Heart left ventricle (tissue), 16 donors: ENCODE measurements at regions not wholly inside any gene's neighbourhood (a gene's known extent, or its start where the extent isn't known, plus 50 kb on each side); places are given as distances from the start of the nearest gene placed in this dataset.
"Not testable (repeated sequence)": the region's sequence is repeated elsewhere in the genome, so short reads cannot be mapped to it uniquely, and the experiment has no call there.

Source experiments
- ATAC-seq, 4 donors: fragments of 200-7000 bp; cut with Tn5 transposase; one replicate each; pipeline ENCODE4 v1.9.1; 2020 to 2022; ENCODE audit warnings: moderate library complexity in 4 of 4, mild to moderate bottlenecking in 3 of 4, moderate number of reproducible peaks in 1 of 4
- DNase-seq, 5 donors: peaks; one replicate each; pipeline ENCODE4 v3.0.0-alpha.2; 2020
- H3K27ac ChIP-seq, 12 donors: fragments of 200-600 bp; sonication (generic) in 4 of 12; one replicate each; pipeline versions ENCODE4 v1.5.0 to v1.8.0; 2016 to 2022; ENCODE audit warnings: mild to moderate bottlenecking in 2 of 12
- H3K27me3 ChIP-seq, 9 donors: fragments of 200-600 bp; sonication (generic) in 2 of 9; one replicate each; pipeline versions ENCODE4 v1.5.1 to v1.8.0; 2016 to 2022; ENCODE audit warnings: mild to moderate bottlenecking in 3 of 9
- H3K36me3 ChIP-seq, 9 donors: fragments of 200-600 bp; sonication (generic) in 2 of 9; one replicate each; pipeline versions ENCODE4 v1.5.0 to v1.8.0; 2018 to 2022; ENCODE audit warnings: mild to moderate bottlenecking in 2 of 9
- H3K4me1 ChIP-seq, 12 donors: fragments of 200-600 bp; sonication (generic) in 4 of 12; one replicate each; pipeline versions ENCODE4 v1.5.0 to v1.8.0; 2016 to 2022; ENCODE audit warnings: mild to moderate bottlenecking in 3 of 12
- H3K4me3 ChIP-seq, 12 donors: fragments of 200-600 bp; sonication (generic) in 4 of 12; one replicate each; pipeline versions ENCODE4 v1.5.0 to v1.8.0; 2017 to 2022; ENCODE audit warnings: mild to moderate bottlenecking in 9 of 12, moderate library complexity in 4 of 12
- H3K9me3 ChIP-seq, 12 donors: fragments of 200-600 bp; sonication (generic) in 4 of 12; one replicate each; pipeline versions ENCODE4 v1.5.0 to v1.8.0; 2016 to 2022; ENCODE audit warnings: mild to moderate bottlenecking in 1 of 12
- POLR2A ChIP-seq, 2 donors: fragments of 450-650 bp; IDR thresholded peaks; one replicate each; pipeline ENCODE4 v1.6.1; 2017; ENCODE audit warnings: antibody characterized with exemption in 2 of 2, mild to moderate bottlenecking in 2 of 2, moderate library complexity in 2 of 2
- WGBS, 4 donors: extraction: QIAGEN DNeasy Blood & Tissue Kit in 2 of 4; methylation state at CpG; one replicate each; pipeline versions ENCODE4 v1.1.5 to v1.1.7; 2013 to 2018; 5-methylcytosine and 5-hydroxymethylcytosine counted together
- intact Hi-C, 10 donors: fragments of 100-400 bp; cut with DNase I; formaldehyde crosslinking; loops; one replicate each; pipeline versions ENCODE4 v1.11.1 to v1.14.2; 2022
- TF ChIP-seq, protein P1 (sequence below), 12 donors: fragments of 200-600 bp; sonication (generic) in 4 of 12; IDR thresholded peaks; one replicate each; pipeline versions ENCODE4 v1.5.0 to v1.8.0; 2018 to 2022; ENCODE audit warnings: antibody characterized with exemption in 12 of 12, mild to moderate bottlenecking in 5 of 12
- donor health status: ischemic (EF 13 %, LVEDD 7.1; RV severe dilation, severe dysfunction).
- donor health status: healthy with polysubstance abuse.
- donor health status: DM: no; HTN: yes; CAD: no.
- donor health status: DM: no; HTN: no; CAD: no.
- donor health status: ischemic (EF 25% LVEDD 6.9; RV normal size, moderate dysfunction).
- donor health status: ischemic (EF 25% LVEDD 5.7; RV mildly dilated, moderate dysfunction).
- donor health status: healthy.
- donor health status: DM: yes; HTN: yes; CAD: no.
- donor health status: ischemic (EF 35%, LVEDD 5.7; RV mildly dilated, moderate dysfunction).
- donor health status: nonischemic (EF 11% LVEDD 7.7; RV severe dilation, severe dysfunction).
- donor health status: DM: yes; HTN: yes; CAD: no.
- donor health status: PGD.
- donor health status: ischemic (EF 29% LVEDD 5.4; RV normal size, mild dysfunction).
- donor health status: nonischemic (EF 23%, LVEDD 6.1; RV moderate dilation, normal function).

DNA sequence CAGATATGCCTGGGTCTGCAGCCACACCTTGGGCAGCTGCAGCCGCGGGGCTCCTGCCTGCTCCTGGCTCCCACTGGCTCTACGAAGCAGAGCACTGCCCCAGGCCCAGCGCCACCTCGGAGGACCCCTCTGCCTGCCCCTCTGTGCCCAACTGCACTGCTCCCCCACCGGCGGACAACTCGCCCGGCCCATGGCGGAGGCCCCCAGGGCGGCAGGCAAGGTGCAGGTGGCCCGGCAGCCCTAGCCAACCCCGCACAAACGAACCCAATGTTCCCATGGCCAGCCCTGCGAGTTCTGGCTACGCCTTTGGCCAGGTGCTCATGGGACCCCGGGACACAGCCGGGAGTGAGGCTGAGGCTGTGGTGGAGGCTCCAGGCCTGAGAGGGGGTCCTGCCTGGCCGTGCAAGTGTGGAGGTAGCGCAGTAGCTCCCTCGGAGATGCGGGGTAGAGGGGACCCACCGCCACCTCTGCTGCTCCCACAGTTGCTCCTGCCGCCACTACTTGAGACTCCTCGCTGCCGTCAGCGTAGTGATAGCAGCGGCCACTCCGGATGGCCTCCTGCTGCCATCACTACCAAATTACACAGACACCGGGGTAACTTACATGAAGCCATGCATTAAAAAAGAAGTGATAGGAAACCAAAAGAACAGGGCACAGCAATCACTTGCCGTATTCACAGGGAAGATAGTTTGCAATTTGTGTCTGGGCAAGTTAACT, 97.3 kb upstream of the SP4 start:
- no peak for DNase-seq
- intact Hi-C loops = no loop called here
- peaks cover 0 to 7% (median 0%) of the 10 kb centered on the region in 12 donors for H3K9me3 ChIP-seq
- no peak overlapping the region for H3K27ac ChIP-seq
- H3K36me3 ChIP-seq = no peaks in the 10 kb centered on the region
- no peaks in the 10 kb centered on the region for H3K27me3 ChIP-seq
- H3K4me3 ChIP-seq = no peak overlapping the region
- H3K4me1 ChIP-seq = no peaks in the 10 kb centered on the region
- TF ChIP-seq, protein P1, sequence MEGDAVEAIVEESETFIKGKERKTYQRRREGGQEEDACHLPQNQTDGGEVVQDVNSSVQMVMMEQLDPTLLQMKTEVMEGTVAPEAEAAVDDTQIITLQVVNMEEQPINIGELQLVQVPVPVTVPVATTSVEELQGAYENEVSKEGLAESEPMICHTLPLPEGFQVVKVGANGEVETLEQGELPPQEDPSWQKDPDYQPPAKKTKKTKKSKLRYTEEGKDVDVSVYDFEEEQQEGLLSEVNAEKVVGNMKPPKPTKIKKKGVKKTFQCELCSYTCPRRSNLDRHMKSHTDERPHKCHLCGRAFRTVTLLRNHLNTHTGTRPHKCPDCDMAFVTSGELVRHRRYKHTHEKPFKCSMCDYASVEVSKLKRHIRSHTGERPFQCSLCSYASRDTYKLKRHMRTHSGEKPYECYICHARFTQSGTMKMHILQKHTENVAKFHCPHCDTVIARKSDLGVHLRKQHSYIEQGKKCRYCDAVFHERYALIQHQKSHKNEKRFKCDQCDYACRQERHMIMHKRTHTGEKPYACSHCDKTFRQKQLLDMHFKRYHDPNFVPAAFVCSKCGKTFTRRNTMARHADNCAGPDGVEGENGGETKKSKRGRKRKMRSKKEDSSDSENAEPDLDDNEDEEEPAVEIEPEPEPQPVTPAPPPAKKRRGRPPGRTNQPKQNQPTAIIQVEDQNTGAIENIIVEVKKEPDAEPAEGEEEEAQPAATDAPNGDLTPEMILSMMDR (IDR thresholded peaks at IDR 0.05) = no peak
- TF ChIP-seq POLR2A (IDR thresholded peaks at IDR 0.05) = no peak
- ATAC-seq = peak in 1 of 4 donors; percentile 18
- 88 to 94% (median 90%) methylated on average over 13 to 31 of the region's 31 CpGs for WGBS, 4 donors

DNA sequence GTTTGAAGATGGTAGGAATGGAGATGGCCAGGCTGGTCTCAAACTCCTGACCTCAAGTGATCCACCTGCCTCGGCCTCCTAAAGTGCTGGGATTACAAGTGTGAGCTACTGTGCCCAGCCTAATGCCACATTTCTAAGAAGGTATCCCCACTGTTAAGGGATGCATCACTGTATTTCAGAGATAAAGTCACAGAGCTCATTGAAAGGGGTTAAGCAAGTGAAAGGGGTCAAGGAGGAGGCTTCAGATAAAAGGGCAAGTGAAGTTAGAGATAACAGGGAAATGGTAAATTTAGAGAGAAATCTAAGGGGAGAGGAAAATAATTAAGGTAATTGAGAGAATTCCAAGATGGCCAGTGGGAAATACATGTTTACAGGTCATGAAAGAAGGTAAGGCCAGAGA, 93.0 kb upstream of the SP4 start:
- Histone ChIP-seq H3K9me3 (no peaks in the 10 kb centered on the region), H3K4me3 (no peak overlapping the region), H3K27ac (no peak overlapping the region), H3K27me3 (no peaks in the 10 kb centered on the region), H3K4me1 (no peaks in the 10 kb centered on the region), H3K36me3 (no peaks in the 10 kb centered on the region)
- DNase-seq (no peak), ATAC-seq (no peak)
- no peak for TF ChIP-seq POLR2A (IDR thresholded peaks at IDR 0.05)
- TF ChIP-seq, protein P1 (IDR thresholded peaks at IDR 0.05) = no peak
- 67 to 83% (median 72%) methylated on average over 1 of the region's 1 CpG for WGBS, 4 donors
- intact Hi-C loops = no loop called here

DNA sequence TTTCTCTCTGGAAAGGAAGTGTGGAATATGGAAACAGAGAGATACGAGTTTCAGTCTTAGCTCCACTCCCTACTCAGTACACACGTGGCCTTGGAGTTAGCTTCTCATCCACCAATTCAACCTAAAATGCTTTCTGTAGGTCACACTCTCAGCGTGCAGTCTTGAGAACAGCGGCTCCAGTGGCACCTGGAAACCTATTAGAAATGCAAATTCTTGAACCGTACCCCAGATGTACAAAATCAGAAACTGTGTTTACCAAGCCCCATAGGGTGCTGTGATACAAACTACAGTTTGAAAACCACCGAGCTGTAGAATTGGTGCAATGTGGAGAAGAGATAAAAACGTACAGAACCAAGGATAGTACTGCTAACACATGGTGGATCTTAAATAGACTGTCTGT, 91.1 kb upstream of the SP4 start:
- H3K4me1 ChIP-seq = no peaks in the 10 kb centered on the region
- no peaks in the 10 kb centered on the region for H3K36me3 ChIP-seq
- peaks cover 0 to 5% (median 0%) of the 10 kb centered on the region in 12 donors for H3K9me3 ChIP-seq
- DNase-seq (no peak), ATAC-seq (no peak)
- H3K4me3 ChIP-seq = no peak overlapping the region
- intact Hi-C loops = no loop called here
- TF ChIP-seq POLR2A (IDR thresholded peaks at IDR 0.05) = no peak
- TF ChIP-seq, protein P1 (IDR thresholded peaks at IDR 0.05) = no peak
- no peak overlapping the region for H3K27ac ChIP-seq
- H3K27me3 ChIP-seq = no peaks in the 10 kb centered on the region
- WGBS, 4 donors = 74 to 86% (median 82%) methylated on average over 7 of the region's 7 CpGs

DNA sequence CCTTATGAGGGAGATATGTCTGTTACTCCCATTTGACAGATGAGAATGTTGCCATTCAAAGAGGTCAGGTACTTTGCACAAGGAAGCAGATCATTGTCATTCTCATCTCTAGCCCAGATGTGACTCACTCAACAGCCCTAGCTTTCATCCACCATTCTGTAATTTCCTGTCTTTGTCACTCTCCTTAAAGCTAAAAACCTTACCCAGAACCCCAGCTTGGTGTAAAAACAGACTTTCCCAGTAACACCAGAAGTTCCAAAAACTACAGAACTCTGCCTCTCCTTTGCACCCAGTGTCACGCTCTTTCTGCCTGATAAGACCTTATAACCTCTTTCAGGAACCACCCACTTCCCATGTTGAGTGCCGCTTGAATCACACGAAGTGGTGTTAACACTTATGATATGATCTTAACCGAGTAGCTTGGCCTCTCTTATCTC, 89.1 kb upstream of the SP4 start:
- TF ChIP-seq, protein P1 (IDR thresholded peaks at IDR 0.05) = no peak
- TF ChIP-seq POLR2A (IDR thresholded peaks at IDR 0.05) = no peak
- Histone ChIP-seq H3K27ac (peak overlapping the region in 1 of 12 donors; percentile 59), H3K4me1 (no peaks in the 10 kb centered on the region), H3K4me3 (no peak overlapping the region), H3K36me3 (no peaks in the 10 kb centered on the region), H3K9me3 (peaks cover 0 to 5% (median 0%) of the 10 kb centered on the region in 12 donors), H3K27me3 (no peaks in the 10 kb centered on the region)
- ATAC-seq (no peak), DNase-seq (no peak)
- intact Hi-C loops = no loop called here
- WGBS, 4 donors = 9 to 17% (median 14%) methylated on average over 4 of the region's 4 CpGs

DNA sequence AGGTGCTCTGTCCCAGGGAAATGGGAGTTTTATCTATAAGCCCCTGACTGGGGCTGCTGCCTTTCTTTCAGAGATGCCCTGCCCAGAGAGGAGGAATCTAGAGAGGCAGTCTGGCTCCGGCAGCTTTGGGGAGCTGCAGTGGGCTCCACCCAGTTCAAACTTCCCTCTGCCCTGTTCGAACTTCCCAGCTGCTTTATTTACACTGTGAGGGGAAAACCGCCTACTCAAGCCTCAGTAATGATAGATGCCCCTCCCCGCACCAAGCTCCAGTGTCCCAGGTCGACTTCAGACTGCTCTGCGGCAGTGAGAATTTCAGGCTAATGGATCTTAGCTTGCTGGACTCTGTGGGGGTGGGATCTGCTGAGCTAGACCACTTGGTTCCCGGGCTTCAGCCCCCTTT, 83.0 kb upstream of the SP4 start:
- H3K9me3 ChIP-seq, intact Hi-C loops, H3K4me1 ChIP-seq, H3K4me3 ChIP-seq, H3K27me3 ChIP-seq, ATAC-seq, DNase-seq, H3K27ac ChIP-seq, H3K36me3 ChIP-seq: not testable (repeated sequence)
- 32 to 41% (median 36%) methylated on average over 6 to 7 of the region's 7 CpGs for WGBS, 4 donors
